MM.1S (cell line): ENCODE measurements at regions not wholly inside any gene's neighbourhood (a gene's known extent, or its start where the extent isn't known, plus 50 kb on each side); places are given as distances from the start of the nearest gene placed in this dataset.

ENCODE experiments used
- DNase-seq: peaks from one replicate; pipeline ENCODE4 v3.0.0-alpha.2; 2015
- H2AFZ ChIP-seq: fragments of 300-600 bp; sonication (generic); 2 replicates; pipeline ENCODE4 v1.6.0; 2016; ENCODE audit warnings: antibody characterized with exemption, low read length
- H3F3A ChIP-seq: fragments of 300-600 bp; sonication (generic); 2 replicates; pipeline ENCODE4 v1.6.1; 2016; ENCODE audit warnings: mild to moderate bottlenecking, antibody characterized with exemption, low read length, moderate library complexity, mixed read lengths; ENCODE audit not compliant: insufficient read depth
- H3K27ac ChIP-seq: fragments of 300-600 bp; sonication (generic); 2 replicates; pipeline ENCODE4 v1.5.1; 2016; ENCODE audit warnings: mild to moderate bottlenecking, low read length
- H3K27me3 ChIP-seq: fragments of 300-600 bp; sonication (generic); replicated peaks from 2 replicates; pipeline ENCODE4 v1.6.0; 2016; ENCODE audit warnings: low read length; ENCODE audit not compliant: insufficient read depth
- H3K36me3 ChIP-seq: fragments of 300-600 bp; sonication (generic); replicated peaks from 2 replicates; pipeline ENCODE4 v1.6.1; 2016; ENCODE audit warnings: mild to moderate bottlenecking, low read length, mixed read lengths; ENCODE audit not compliant: insufficient read depth
- H3K4me1 ChIP-seq: fragments of 300-600 bp; sonication (generic); 2 replicates; pipeline ENCODE4 v1.6.1; 2016; ENCODE audit warnings: low read length, mixed read lengths
- H3K4me2 ChIP-seq: fragments of 300-600 bp; sonication (generic); 2 replicates; pipeline ENCODE4 v1.6.0; 2016; ENCODE audit warnings: low read depth, low read length
- H3K4me3 ChIP-seq: fragments of 300-600 bp; sonication (generic); 2 replicates; pipeline ENCODE4 v1.5.1; 2016; ENCODE audit warnings: low read length, mixed read lengths
- H3K79me2 ChIP-seq: fragments of 300-600 bp; sonication (generic); 2 replicates; pipeline ENCODE4 v1.6.1; 2016; ENCODE audit warnings: mixed run types, low read length, mixed read lengths
- H3K9ac ChIP-seq: fragments of 300-600 bp; sonication (generic); 2 replicates; pipeline ENCODE4 v1.6.1; 2016; ENCODE audit warnings: low read length, mixed read lengths
- H3K9me2 ChIP-seq: fragments of 300-600 bp; sonication (generic); replicated peaks from 2 replicates; pipeline ENCODE4 v1.6.1; 2016; ENCODE audit warnings: mild to moderate bottlenecking, low read length, mixed read lengths; ENCODE audit not compliant: insufficient read depth
- H3K9me3 ChIP-seq: fragments of 300-600 bp; sonication (generic); replicated peaks from 2 replicates; pipeline ENCODE4 v1.6.1; 2016; ENCODE audit warnings: mild to moderate bottlenecking, low read length, mixed read lengths; ENCODE audit not compliant: insufficient read depth
- H4K20me1 ChIP-seq: fragments of 300-600 bp; sonication (generic); 2 replicates; pipeline ENCODE4 v1.6.1; 2016; ENCODE audit warnings: mild to moderate bottlenecking, low read length, moderate library complexity, mixed read lengths; ENCODE audit not compliant: insufficient read depth
- CTCF ChIP-seq: fragments of 300-600 bp; sonication (generic); IDR thresholded peaks from 2 replicates; pipeline ENCODE4 v1.5.1; 2016; ENCODE audit warnings: antibody characterized with exemption, low read length, mixed read lengths
- EZH2 ChIP-seq: fragments of 300-600 bp; sonication (generic); optimal IDR thresholded peaks from 2 replicates; pipeline ENCODE3; 2017; ENCODE audit warnings: low read depth, mild to moderate bottlenecking, antibody characterized with exemption, low read length, mixed read lengths
- EZH2phosphoT487 ChIP-seq: fragments of 300-600 bp; sonication (generic); IDR thresholded peaks from 2 replicates; pipeline ENCODE4 v1.6.1; 2018; ENCODE audit warnings: antibody characterized with exemption, low read length

GRCh38 chr13:56986121-56986520 is 154.6 kb upstream of the PRR20A start:
- Histone ChIP-seq H3K36me3 (no peaks in the 10 kb centered on the region), H3K27ac (no peak overlapping the region), H3K4me3 (no peak overlapping the region), H3K9me2 (no peaks in the 10 kb centered on the region), H3K79me2 (no peaks in the 10 kb centered on the region), H3K4me1 (no peaks in the 10 kb centered on the region), H3K9me3 (no peaks in the 10 kb centered on the region), H3F3A (no peaks in the 10 kb centered on the region), H3K4me2 (no peak overlapping the region), H3K9ac (no peak overlapping the region), H4K20me1 (no peaks in the 10 kb centered on the region), H2AFZ (no peak overlapping the region), H3K27me3 (no peaks in the 10 kb centered on the region)
- no peak for DNase-seq
- no peak for TF ChIP-seq CTCF
- no peak for TF ChIP-seq EZH2phosphoT487
- no peak for TF ChIP-seq EZH2

GRCh38 chr13:56988543-56988942 is 152.2 kb upstream of the PRR20A start:
- TF ChIP-seq CTCF = no peak
- TF ChIP-seq EZH2 = no peak
- no peak for TF ChIP-seq EZH2phosphoT487
- no peaks in the 10 kb centered on the region for H3K79me2 ChIP-seq
- no peak overlapping the region for H2AFZ ChIP-seq
- no peaks in the 10 kb centered on the region for H3K9me3 ChIP-seq
- no peaks in the 10 kb centered on the region for H3F3A ChIP-seq
- H3K4me2 ChIP-seq = no peak overlapping the region
- H3K36me3 ChIP-seq = no peaks in the 10 kb centered on the region
- no peaks in the 10 kb centered on the region for H3K9me2 ChIP-seq
- no peak overlapping the region for H3K9ac ChIP-seq
- no peaks in the 10 kb centered on the region for H3K27me3 ChIP-seq
- no peaks in the 10 kb centered on the region for H3K4me1 ChIP-seq
- H3K4me3 ChIP-seq = no peak overlapping the region
- no peak for DNase-seq
- H4K20me1 ChIP-seq = no peaks in the 10 kb centered on the region
- H3K27ac ChIP-seq = no peak overlapping the region

GRCh38 chr13:57003682-57004081 is 137.0 kb upstream of the PRR20A start:
- Histone ChIP-seq H3K4me2 (no peak overlapping the region), H3K9ac (no peak overlapping the region), H2AFZ (no peak overlapping the region), H3K4me1 (no peaks in the 10 kb centered on the region), H3K4me3 (no peak overlapping the region), H3K9me2 (no peaks in the 10 kb centered on the region), H3K27me3 (no peaks in the 10 kb centered on the region), H3K79me2 (no peaks in the 10 kb centered on the region), H3K27ac (no peak overlapping the region), H3K36me3 (no peaks in the 10 kb centered on the region), H3F3A (no peaks in the 10 kb centered on the region), H3K9me3 (no peaks in the 10 kb centered on the region), H4K20me1 (no peaks in the 10 kb centered on the region)
- TF ChIP-seq EZH2 = no peak
- no peak for TF ChIP-seq CTCF
- TF ChIP-seq EZH2phosphoT487 = no peak
- DNase-seq = no peak
